HCT116 (cell line): ENCODE measurements at regions not wholly inside any gene's neighbourhood (a gene's known extent, or its start where the extent isn't known, plus 50 kb on each side); places are given as distances from the start of the nearest gene placed in this dataset.
"Not testable (repeated sequence)": the region's sequence is repeated elsewhere in the genome, so short reads cannot be mapped to it uniquely, and the experiment has no call there.

Experiments
- ATAC-seq: fragments of 200-7000 bp; cut with Tn5 transposase; 2 replicates; pipeline ENCODE4 v1.9.1; 2020; ENCODE audit warnings: mild to moderate bottlenecking, moderate library complexity
- BruUV-seq: library from RNA; stranded (reverse); fragments of 400-500 nt; replicated peaks from 2 replicates; lab custom pipeline; 2021; lab: Mats Ljungman, UMichigan
- CTCF ChIA-PET: fragments of 300-600 bp; sonication (Branson Sonifier 250); formaldehyde crosslinking; loops from one replicate; lab custom pipeline; 2021; ENCODE audit warnings: antibody characterized with exemption; lab: Charles Lee
- POLR2A ChIA-PET: fragments of 300-600, 350-600 bp; sonication (Branson Sonifier 250); formaldehyde crosslinking; loops from one replicate; lab custom pipeline; 2021; ENCODE audit warnings: antibody characterized with exemption; lab: Charles Lee
- RAD21 ChIA-PET, 2 experiments: fragments of 300-600 bp; sonication (Branson Sonifier 250); formaldehyde crosslinking; loops; one replicate each; lab custom pipeline; 2023; ENCODE audit warnings: low total read pairs in 2 of 2; ENCODE audit not compliant: uncharacterized antibody in 2 of 2, unreplicated experiment in 2 of 2, low non-redundant PET in 1 of 2; lab: Charles Lee
- DNase-seq: peaks from one replicate; pipeline ENCODE4 v3.0.0-alpha.2; 2010; ENCODE audit warnings: low read depth, low spot score
- H2AFZ ChIP-seq: fragments of 200-600 bp; shearing (Covaris generic), sonication (generic); 2 replicates; pipeline ENCODE4 v1.6.1; 2017; ENCODE audit warnings: low read depth, mixed run types, mixed read lengths, antibody characterized with exemption, low read length; ENCODE audit not compliant: poor library complexity, severe bottlenecking
- H3K27ac ChIP-seq: 2 replicates; pipeline ENCODE4 v1.5.1; 2012; ENCODE audit warnings: low read depth, low read length
- H3K27me3 ChIP-seq: fragments of 200-600 bp; sonication (generic); 2 replicates; pipeline ENCODE4 v1.6.1; 2016; ENCODE audit warnings: mixed run types, low read length, mixed read lengths; ENCODE audit not compliant: insufficient read depth
- H3K36me3 ChIP-seq, 2 experiments: fragments of 200-500 bp in 1 of 2; fragments of 200-600 bp in 1 of 2; sonication (Bioruptor generic) in 1 of 2; sonication (generic) in 1 of 2; 2 replicates each; pipeline versions ENCODE4 v1.5.1 to v1.6.1; 2014 to 2016; ENCODE audit warnings: low read length in 2 of 2, inconsistent platforms in 1 of 2, mixed read lengths in 1 of 2, mixed run types in 1 of 2; ENCODE audit not compliant: insufficient read depth in 2 of 2, control insufficient read depth in 1 of 2
- H3K4me1 ChIP-seq, 2 experiments: fragments of 200-600 bp in 1 of 2; sonication (generic) in 1 of 2; 2 replicates each; pipeline versions ENCODE4 v1.5.1 to v1.6.1; 2012 to 2017; ENCODE audit warnings: low read length in 2 of 2, inconsistent platforms in 1 of 2, mild to moderate bottlenecking in 1 of 2, mixed read lengths in 1 of 2, mixed run types in 1 of 2, moderate library complexity in 1 of 2; ENCODE audit not compliant: insufficient read depth in 2 of 2, control insufficient read depth in 1 of 2
- H3K4me2 ChIP-seq: fragments of 200-600 bp; sonication (generic); 2 replicates; pipeline ENCODE4 v1.6.1; 2017; ENCODE audit warnings: mixed run types, low read length, mixed read lengths
- H3K4me3 ChIP-seq, 2 experiments: fragments of 200-600 bp in 1 of 2; sonication (generic) in 1 of 2; replicated peaks in 1 of 2; 2 replicates each; pipeline ENCODE4 v1.5.1; 2011 to 2016; ENCODE audit warnings: low read length in 2 of 2, control low read depth in 1 of 2, low read depth in 1 of 2, mild to moderate bottlenecking in 1 of 2, mixed read lengths in 1 of 2, mixed run types in 1 of 2
- H3K79me2 ChIP-seq: fragments of 200-600 bp; sonication (generic); 2 replicates; pipeline ENCODE4 v1.6.1; 2017; ENCODE audit warnings: mild to moderate bottlenecking, mixed run types, low read length, moderate library complexity, mixed read lengths; ENCODE audit not compliant: insufficient read depth
- H3K9ac ChIP-seq: fragments of 200-600 bp; sonication (generic); 2 replicates; pipeline ENCODE4 v1.6.1; 2016; ENCODE audit warnings: low read length, mixed read lengths
- H3K9me2 ChIP-seq: fragments of 200-600 bp; sonication (generic), shearing (Covaris generic); 2 replicates; pipeline ENCODE4 v1.6.1; 2017; ENCODE audit warnings: mixed run types, mild to moderate bottlenecking, moderate library complexity; ENCODE audit not compliant: insufficient read depth
- H3K9me3 ChIP-seq, 2 experiments: fragments of 200-500 bp in 1 of 2; fragments of 200-600 bp in 1 of 2; sonication (Bioruptor generic) in 1 of 2; sonication (generic) in 1 of 2; 2 replicates each; pipeline ENCODE4 v1.6.1; 2014 to 2017; ENCODE audit warnings: low read length in 2 of 2, mixed read lengths in 2 of 2, inconsistent platforms in 1 of 2, low read depth in 1 of 2, mild to moderate bottlenecking in 1 of 2, mixed run types in 1 of 2, moderate library complexity in 1 of 2; ENCODE audit not compliant: control insufficient read depth in 1 of 2, insufficient read depth in 1 of 2
- H4K20me1 ChIP-seq: fragments of 200-600 bp; sonication (generic), shearing (Covaris generic); 2 replicates; pipeline ENCODE4 v1.6.1; 2017; ENCODE audit warnings: mixed run types, mild to moderate bottlenecking, moderate library complexity; ENCODE audit not compliant: insufficient read depth
- CBX3 ChIP-seq: IDR thresholded peaks from 2 replicates; pipeline ENCODE4 v1.6.1; 2012; ENCODE audit warnings: low read depth
- ELF1 ChIP-seq: IDR thresholded peaks from 2 replicates; pipeline ENCODE4 v1.6.1; 2012; ENCODE audit warnings: low read depth, borderline replicate concordance
- EZH2 ChIP-seq: fragments of 200-600 bp; sonication (generic); IDR thresholded peaks from 2 replicates; pipeline ENCODE4 v1.6.1; 2017; ENCODE audit warnings: antibody characterized with exemption, mixed run types
- EZH2phosphoT487 ChIP-seq: fragments of 200-600 bp; IDR thresholded peaks from 2 replicates; pipeline ENCODE4 v1.6.1; 2018; ENCODE audit warnings: antibody characterized with exemption, borderline replicate concordance
- MAX ChIP-seq: IDR thresholded peaks from 2 replicates; pipeline ENCODE4 v1.6.1; 2012
- POLR2A ChIP-seq: IDR thresholded peaks from 2 replicates; pipeline ENCODE4 v1.7.0; 2011; ENCODE audit warnings: borderline replicate concordance; ENCODE audit not compliant: insufficient read depth, insufficient read length; ENCODE audit errors: extremely low read depth
- POLR2AphosphoS5 ChIP-seq: IDR thresholded peaks from 2 replicates; pipeline ENCODE4 v1.6.1; 2011; ENCODE audit warnings: mild to moderate bottlenecking, low read depth, low read length, moderate library complexity
- RAD21 ChIP-seq: IDR thresholded peaks from 2 replicates; pipeline ENCODE4 v1.6.1; 2012; ENCODE audit warnings: low read depth, mild to moderate bottlenecking
- REST ChIP-seq: IDR thresholded peaks from 2 replicates; pipeline ENCODE4 v1.6.1; 2012; ENCODE audit warnings: low read depth
- SIN3A ChIP-seq: IDR thresholded peaks from 2 replicates; pipeline ENCODE4 v1.6.1; 2012; ENCODE audit warnings: low read depth
- SRF ChIP-seq: IDR thresholded peaks from 2 replicates; pipeline ENCODE4 v1.6.1; 2012; ENCODE audit warnings: low read depth
- YY1 ChIP-seq: IDR thresholded peaks from 2 replicates; pipeline ENCODE4 v1.6.1; 2011; ENCODE audit warnings: low read length, low read depth, moderate library complexity, mild to moderate bottlenecking; ENCODE audit not compliant: insufficient replicate concordance; ENCODE audit errors: extremely low read depth
- ZBTB33 ChIP-seq: IDR thresholded peaks from 2 replicates; pipeline ENCODE4 v1.6.1; 2011; ENCODE audit warnings: mild to moderate bottlenecking, low read length, moderate library complexity; ENCODE audit not compliant: insufficient replicate concordance; ENCODE audit errors: extremely low read depth
- ZFX ChIP-seq: fragments of 450-650 bp; IDR thresholded peaks from 2 replicates; pipeline ENCODE4 v1.6.1; 2017
- ZNF274 ChIP-seq: fragments of 200-500 bp; sonication (Bioruptor generic); IDR thresholded peaks from 2 replicates; pipeline ENCODE4 v1.6.1; 2014; ENCODE audit warnings: mild to moderate bottlenecking, low read depth, low read length, inconsistent platforms
- intact Hi-C: fragments of 100-400 bp; cut with micrococcal nuclease; formaldehyde crosslinking; loops from 2 replicates; pipeline ENCODE4 v1.10.0; 2022

- H3K4me3 ChIP-seq, H3K79me2 ChIP-seq, H3K9me2 ChIP-seq, CTCF ChIA-PET, H4K20me1 ChIP-seq, RAD21 ChIA-PET, H3K36me3 ChIP-seq, POLR2A ChIA-PET, H3K9me3 ChIP-seq, H2AFZ ChIP-seq, DNase-seq, H3K9ac ChIP-seq, ATAC-seq, H3K4me2 ChIP-seq, H3K27ac ChIP-seq, H3K4me1 ChIP-seq, intact Hi-C loops, H3K27me3 ChIP-seq, BruUV-seq: not testable (repeated sequence)
Observed at GRCh38 chr2:66648081-66648480, 213.2 kb downstream of the MEIS1 start.

- H3K9ac ChIP-seq: no peak overlapping the region
- no peak overlapping the region for H3K27ac ChIP-seq
- ATAC-seq (no peak), DNase-seq (no peak)
- no peaks in the 10 kb centered on the region for H3K27me3 ChIP-seq
- no peaks in the 10 kb centered on the region for H3K79me2 ChIP-seq
- POLR2A ChIA-PET: no interaction called here
- RAD21 ChIA-PET: no interaction called here
- H3K9me3 ChIP-seq: no peaks in the 10 kb centered on the region; a peak in 1 of 4 replicates
- no TSS peak for BruUV-seq
- no peak overlapping the region for H3K4me3 ChIP-seq
- H3K36me3 ChIP-seq: no peaks in the 10 kb centered on the region
- H3K4me1 ChIP-seq: no peaks in the 10 kb centered on the region
- CTCF ChIA-PET: no interaction called here
- H4K20me1 ChIP-seq: no peaks in the 10 kb centered on the region
- H3K4me2 ChIP-seq: no peak overlapping the region
- no peak overlapping the region for H2AFZ ChIP-seq
- H3K9me2 ChIP-seq: no peaks in the 10 kb centered on the region
- intact Hi-C loops: no loop called here
- TF ChIP-seq EZH2 (no peak), POLR2A (no peak), ZBTB33 (no peak), ELF1 (no peak), RAD21 (no peak), REST (no peak), EZH2phosphoT487 (no peak), ZNF274 (no peak), CBX3 (no peak), SIN3A (no peak), YY1 (no peak), ZFX (no peak), MAX (no peak), POLR2AphosphoS5 (no peak), SRF (no peak)
Observed at GRCh38 chr2:66649006-66649405, 214.1 kb downstream of the MEIS1 start.
